Fibroblast of skin of right biceps (primary cell): ENCODE measurements at regions not wholly inside any gene's neighbourhood (a gene's known extent, or its start where the extent isn't known, plus 50 kb on each side); places are given as distances from the start of the nearest gene placed in this dataset.
"Not testable (repeated sequence)": the region's sequence is repeated elsewhere in the genome, so short reads cannot be mapped to it uniquely, and the experiment has no call there.

Experiments used
- DNase-seq: peaks from one replicate; pipeline ENCODE4 v3.0.0-alpha.2; 2013

DNA sequence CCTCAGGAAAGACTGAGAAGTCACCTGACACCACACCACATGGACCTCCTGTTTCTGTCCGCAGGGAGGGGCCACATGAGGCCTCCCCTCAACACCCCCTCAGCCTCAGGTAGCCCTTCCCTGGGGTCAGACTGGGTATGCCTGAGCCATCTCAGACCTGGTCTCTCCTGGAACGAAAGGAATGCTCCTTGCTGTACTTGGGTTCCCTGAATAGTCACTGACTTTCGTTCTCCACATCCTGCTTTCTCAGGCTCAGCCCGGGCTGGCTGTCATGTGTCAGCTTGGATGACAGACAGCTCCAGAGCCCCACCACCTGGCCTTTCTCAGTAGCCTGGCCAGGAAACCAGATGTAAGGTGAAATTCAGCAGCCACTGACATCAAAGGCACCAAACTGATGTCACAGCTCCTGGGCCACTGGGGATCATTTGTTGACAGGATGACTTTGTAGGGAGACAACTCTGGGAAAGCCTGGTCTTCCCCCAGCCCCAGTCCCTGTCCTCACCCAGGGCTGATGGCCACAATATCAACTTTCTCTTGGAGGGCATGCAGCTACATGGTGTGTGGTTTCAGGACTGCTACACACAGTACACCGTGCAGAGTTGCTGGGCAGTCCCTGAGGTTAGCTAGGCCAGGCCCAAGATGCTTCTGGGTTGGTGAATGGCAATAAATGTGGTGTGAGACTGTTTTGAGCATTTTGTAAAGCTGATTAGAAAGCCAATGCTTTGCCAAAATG is 141.4 kb upstream of the MRPS22 start:
- DNase-seq, result no peak

DNA sequence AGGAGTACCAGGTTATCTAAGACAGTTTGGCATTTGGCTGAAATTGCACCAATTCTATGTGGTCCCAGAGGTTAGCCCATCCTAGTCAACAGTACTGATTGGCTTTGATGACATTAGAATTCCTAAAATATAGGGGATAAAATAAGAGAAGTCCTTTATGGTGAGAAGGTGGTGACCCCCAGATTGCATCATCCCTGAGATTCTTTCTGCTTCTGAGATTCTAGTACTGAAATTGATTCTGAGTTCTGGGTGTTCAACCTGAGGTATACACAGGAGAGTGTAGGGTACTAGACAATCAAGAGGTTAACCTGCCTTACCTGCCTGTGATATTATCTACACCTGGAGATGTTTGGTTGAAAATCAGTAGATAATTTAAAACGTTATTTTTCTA is 140.9 kb upstream of the MRPS22 start:
- no peak for DNase-seq

DNA sequence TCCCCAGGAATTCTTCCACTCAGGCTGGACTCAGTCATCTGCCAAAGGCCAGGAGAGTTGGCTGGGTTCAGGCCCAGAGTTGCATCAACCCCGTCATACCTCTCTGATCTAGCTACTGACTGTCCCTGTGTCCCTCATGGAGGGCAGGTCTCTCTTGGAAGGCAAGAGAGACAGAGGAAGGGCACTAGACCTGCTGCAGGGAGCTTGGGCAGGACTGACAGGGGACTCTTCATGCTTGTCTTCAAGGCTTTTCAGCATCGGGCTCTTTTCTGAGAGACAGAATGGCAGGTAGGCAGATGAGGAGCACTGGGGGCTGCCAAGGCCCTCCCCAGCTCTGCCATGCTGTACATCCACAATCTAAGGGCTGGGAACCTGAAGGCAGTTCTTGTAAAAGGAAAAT is 140.1 kb upstream of the MRPS22 start:
- no peak for DNase-seq

DNA sequence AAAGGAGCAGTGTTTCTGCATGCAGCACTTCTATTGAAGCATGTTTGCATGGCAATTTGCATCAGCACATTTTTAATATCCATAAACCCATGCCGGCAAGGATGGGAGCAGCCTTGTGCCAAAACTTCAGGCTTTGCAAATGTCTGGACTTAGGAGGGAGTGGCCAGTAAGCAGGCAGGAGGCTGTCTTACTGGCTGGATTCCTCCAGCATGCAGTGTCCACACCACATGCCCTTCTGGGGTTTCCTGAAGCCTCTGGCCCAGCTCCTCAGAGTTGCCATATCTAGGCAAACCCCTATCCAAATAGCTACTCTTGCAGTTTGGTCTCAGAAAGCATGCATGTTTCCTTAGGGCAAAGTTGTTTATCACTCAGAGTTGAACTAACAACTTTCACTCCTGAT is 139.1 kb upstream of the MRPS22 start:
- no peak for DNase-seq

DNA sequence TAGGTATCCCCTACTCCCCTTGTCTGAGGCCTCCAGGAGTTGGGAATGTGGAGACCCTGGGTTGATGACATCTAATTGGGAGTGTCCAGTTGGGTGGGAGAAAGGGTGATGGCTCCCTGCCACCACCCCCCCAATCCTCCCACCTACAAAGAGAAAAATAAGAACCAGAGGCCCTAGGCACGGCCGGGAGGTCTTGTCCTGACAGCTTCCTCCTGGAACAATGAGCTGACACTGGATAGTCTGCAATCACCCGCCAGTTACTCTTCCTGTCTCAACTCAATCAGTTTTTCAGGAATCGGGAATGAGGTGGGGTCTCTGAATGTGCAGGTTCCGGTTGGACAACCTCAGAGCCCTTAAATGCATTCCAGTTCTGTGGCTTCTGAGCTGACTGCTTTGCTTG is 129.9 kb upstream of the MRPS22 start:
- no peak for DNase-seq

DNA sequence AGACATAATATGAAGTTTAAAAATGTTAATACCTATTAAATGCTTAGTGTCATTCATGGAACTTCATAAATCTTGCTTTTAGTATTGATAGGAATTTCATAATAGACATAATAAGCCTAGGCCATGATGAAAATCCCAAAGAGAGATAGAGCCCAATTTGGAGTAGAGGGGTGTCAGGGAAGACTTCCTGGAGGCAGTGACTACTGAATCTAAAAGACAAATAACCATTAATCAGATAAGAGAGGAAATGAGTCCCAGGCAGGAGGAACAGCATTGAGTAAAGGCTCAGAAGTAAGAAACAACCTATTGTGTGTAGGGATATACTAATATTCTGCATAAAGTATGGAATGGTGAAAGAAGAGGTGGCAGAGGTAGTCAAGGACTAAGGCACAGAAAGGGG is 126.9 kb upstream of the MRPS22 start:
- no peak for DNase-seq

DNA sequence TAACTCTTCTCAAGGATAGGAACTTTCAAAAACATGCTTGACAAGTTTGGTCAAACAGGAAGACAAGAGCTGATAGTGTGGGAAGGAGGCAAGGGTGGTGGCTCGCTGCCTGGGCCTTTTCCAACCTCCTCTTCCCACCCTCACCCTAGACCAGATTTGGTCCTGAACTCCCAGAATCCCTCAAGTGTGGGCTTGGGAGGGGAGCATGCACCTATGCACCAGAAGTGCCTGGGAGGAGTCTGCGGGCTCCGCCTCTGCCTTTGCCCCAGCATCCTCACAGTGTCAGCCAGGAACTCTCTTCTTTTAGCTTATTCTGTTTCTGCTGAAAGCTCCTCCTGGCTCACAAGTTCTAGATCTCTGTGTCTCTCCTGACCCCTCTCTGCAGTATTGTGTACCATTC is 126.2 kb upstream of the MRPS22 start:
- no peak for DNase-seq

DNA sequence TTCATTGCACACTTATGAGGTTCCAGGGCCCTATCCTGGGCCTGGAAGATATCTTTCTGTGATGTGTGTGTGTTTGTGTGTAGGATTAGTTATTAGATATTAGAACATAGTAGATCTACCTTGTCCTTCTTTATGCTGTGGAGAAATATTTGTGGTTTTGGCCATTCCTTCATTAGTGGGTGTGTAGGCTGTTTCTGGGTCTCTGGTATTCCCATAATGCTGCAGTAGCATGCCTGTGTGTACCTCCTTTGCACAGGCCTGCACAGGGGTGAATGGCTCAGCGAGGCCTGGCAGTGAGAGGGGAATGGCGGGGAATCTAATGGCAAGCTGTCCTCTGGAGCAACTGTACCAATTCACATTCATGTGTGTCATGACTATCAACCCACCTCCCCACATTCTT is 125.8 kb upstream of the MRPS22 start:
- DNase-seq, result no peak

DNA sequence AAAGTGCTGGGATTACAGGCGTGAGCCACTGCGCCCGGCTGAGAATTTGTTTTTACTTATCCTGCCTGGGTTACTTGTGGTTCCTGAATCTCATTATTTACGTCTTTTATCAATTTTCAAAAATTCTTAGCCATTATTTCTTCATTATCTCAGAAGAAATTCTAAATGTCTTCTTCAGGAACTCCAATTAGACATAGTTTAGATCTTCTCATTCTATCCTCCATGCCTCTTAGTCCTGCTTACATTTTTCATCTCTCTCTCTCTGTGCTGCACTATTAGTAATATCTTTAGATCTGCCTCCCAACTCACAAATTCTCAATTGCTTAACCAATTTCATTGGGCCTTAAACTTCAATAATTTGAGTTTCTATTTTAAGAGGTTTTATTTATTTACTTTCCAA is 124.4 kb upstream of the MRPS22 start:
- no peak for DNase-seq

DNA sequence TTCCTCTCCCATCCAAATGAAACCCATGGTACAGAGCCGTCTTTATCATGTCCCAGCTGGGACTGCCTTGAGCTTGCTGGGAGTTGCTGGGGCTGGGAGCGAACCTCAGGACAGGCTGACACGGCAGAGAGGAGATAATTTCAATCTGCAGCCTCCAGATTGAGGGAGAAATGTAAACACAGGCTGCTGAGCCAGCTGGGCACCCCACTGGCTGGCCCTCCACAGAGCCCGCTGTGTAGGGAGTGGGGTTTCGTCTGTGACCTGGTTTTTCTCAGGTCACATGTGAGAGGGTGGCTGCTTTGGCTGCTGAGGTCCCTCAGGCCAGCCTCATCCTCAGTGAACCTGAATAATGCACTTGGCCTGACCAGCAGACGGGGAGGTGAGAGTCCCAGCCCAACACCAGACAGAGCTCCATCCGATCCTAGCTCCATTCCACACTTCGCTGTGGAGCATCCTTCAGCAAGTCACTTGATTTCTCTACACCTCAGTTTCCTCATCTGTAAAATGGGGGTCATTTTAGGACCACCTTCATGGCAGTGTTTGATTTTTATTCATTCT is 121.6 kb upstream of the MRPS22 start:
- no peak for DNase-seq

DNA sequence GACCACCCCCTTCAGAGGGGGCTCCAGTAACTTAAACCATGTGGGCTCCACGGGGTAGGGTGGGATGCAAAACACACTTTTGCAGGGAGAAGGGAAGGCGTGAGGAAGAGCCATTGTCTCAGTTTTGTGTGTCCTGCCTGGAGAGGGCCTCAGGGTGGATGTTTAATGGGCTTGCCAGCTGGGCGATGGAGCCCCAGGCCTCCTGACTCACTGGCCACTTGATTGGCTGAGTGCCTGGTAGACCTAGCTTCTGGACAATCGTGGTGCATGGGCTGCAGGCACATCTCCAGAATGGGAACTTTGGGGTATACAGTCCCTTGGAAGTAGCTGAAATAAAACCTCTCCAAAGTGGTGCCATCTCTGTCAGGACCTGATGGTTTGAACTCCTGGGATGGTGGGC is 118.3 kb upstream of the MRPS22 start:
- DNase-seq, result no peak

DNA sequence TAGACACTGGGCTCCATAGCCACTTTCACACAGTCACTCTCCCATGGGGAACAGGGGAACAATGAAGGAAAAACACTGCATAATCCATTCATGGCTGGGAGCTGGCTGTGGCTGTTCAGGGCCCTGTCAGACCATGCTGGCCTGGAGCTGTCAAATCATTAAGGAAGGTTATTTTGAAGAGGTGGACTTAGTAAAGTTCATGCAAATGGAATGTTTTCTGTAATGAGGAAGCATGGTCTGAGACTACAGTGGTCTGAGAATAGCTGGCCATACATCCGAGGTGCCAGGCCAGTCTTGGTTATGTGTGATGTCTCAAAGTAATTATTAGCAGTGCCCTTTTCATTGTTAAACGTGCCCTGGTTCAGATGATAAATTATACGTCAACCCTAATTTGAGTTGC is 117.1 kb upstream of the MRPS22 start:
- no peak for DNase-seq

DNA sequence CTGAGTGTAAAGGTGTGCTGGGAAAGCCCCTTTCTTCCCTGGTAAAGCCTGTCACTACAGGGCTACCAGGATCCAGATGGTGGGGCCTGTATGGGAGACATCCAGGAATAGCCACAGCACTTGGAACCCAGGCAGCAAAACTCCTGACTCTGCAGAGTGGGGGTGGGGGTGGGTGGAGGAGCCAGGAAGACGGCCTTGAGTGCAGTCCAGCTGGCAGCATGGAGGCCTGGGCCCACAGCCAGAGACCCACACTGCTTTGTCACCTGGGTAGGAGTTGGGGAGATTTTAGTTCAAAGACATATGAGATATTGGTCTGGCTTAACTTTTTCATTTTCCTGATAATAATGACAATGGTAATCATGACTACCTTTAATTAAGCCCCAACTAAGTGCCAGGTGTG is 116.7 kb upstream of the MRPS22 start:
- no peak for DNase-seq

DNA sequence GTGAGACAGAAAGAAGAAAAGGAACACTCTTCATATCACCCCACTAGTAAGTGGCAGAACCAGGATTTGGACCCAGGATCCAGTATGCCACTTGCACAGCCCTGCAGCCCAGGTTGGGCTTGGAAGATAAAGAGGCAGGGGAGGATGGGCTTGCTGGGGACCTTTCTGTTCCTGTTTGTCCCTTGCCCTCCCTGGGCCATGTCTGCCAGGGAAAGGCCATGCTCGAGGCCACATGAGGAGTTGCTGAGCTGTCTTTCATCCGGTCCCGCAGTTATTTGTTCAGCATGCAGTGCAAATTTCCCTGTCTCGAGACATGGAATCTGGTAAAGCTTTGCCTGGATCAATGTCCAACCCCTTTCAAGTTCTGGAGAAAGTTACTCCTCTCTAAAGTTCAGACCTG is 116.0 kb upstream of the MRPS22 start:
- no peak for DNase-seq

DNA sequence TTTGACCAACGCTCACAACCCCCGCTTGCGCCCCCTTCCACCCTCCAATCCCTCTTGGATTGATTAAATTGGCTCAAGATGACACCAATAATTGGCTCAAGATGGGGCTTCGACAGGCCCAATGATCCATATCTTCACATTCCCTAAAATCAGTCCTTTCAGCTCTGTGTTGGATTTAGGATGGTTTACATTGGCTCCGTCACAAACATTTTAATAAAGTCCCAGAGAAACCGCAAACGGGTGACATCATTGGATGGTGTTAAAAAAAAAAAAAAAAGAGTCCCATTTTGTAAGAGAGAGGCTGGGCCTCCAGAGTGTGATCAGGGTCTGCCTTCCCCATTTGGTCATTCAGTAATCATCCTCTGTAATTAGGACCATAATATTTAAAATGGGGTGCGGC is 113.4 kb upstream of the MRPS22 start:
- DNase-seq, result peak; percentile 57

DNA sequence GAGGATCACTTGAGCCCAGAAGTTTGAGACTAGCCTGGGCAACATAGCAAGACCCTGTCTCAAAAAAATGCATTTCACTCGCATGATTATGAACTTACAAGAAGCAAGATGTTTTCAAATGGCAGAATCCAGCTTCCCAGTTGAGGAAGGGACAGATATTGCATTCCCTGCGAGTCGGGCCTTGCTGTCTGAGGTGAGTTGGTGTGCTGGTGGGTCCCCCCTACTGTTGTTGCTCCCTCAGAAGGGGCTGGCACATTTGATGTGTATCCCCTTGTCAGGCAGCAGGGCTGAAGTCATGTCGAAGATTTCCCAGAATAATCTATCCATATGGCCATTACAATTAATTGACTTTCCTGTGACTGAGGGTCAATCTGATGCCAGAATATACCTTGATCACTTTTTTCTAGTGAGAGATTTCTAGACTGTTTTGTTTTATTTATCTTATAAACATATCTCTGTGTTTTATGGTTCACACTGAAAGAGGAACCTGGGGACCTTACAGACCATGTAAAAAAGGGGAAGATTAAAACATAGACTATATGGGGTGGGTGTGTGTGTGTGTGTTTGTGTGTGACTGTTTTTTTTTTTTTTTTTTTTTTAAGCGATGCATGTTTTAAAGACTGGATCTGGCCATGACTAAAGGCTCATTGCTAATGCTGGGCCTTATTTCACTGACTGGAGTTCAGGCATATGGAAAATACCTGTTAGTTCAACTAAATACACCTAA is 112.1 kb upstream of the MRPS22 start:
- no peak for DNase-seq

DNA sequence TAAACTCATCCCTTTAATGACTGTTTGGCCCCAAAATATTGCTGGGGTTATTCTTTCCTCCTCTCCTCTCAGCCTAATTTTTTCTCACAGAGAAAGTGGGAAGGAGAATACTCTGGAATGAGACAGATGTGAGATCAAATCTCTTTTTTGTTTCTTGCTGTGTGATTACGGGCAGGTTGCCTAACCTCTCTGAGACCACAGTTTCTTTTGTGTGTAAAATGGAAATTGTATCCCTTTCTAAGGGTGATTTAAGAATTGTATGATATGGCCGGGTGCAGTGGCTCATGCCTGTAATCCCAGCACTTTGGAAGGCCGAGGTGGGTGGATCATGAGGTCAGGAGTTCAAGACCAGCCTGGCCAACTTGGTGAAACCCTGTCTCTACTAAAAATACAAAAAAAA is 111.5 kb upstream of the MRPS22 start:
- not testable (repeated sequence) for DNase-seq

DNA sequence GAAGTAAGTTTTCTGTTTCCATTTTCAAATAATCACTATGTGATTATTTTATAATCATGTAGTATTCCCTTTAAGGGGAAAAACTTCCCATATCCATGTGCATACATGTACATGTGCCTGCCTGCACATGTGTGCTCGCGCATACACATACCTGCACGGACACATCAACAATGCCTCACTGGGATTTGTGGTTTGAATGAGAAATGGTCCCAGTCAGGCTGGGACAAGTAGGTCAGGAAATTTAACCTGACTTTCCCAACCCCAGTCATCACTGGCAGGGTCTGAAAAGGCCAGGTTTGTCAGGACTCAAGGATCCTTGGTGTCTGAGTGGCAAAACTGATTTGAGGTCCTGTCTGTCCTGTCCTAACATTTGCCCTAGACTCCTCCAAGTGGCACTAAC is 109.3 kb upstream of the MRPS22 start:
- DNase-seq, result no peak

DNA sequence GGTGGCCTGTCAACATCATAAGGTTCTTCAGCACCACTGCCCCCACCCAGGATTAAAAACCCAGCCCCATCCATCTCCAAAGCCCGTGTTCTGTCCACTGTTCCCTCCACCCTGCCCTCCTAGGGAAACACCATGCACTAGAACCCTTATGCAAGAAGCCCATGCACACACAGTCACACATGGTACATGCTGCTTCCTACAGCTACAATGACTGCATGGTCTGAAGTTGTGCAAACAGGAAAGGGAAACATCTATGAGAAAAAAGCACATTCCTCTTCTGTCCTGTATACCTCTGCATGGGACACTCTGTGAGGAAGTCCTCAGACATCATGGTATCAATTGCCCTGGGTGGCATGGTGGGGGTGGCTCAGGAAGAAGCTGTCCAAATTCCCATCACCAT is 108.6 kb upstream of the MRPS22 start:
- no peak for DNase-seq

DNA sequence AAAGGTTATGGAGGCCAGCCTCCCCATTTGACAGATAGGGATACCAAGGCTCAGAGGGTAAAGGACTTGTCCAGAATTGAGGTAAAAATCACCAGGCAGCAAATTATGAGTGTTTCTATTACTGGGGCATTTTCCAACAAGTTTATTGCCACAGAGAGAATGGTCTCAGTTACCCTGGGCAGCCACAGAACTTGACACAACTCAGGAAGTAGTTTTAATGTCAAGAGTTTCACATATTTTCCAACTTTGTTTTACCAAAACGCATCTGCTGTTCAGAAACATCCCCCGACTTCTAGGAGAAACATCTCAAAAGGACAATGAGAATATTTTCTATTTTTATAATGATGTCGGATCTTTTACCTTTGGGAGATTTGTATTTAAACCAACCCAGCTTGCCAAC is 107.5 kb upstream of the MRPS22 start:
- DNase-seq, result no peak

DNA sequence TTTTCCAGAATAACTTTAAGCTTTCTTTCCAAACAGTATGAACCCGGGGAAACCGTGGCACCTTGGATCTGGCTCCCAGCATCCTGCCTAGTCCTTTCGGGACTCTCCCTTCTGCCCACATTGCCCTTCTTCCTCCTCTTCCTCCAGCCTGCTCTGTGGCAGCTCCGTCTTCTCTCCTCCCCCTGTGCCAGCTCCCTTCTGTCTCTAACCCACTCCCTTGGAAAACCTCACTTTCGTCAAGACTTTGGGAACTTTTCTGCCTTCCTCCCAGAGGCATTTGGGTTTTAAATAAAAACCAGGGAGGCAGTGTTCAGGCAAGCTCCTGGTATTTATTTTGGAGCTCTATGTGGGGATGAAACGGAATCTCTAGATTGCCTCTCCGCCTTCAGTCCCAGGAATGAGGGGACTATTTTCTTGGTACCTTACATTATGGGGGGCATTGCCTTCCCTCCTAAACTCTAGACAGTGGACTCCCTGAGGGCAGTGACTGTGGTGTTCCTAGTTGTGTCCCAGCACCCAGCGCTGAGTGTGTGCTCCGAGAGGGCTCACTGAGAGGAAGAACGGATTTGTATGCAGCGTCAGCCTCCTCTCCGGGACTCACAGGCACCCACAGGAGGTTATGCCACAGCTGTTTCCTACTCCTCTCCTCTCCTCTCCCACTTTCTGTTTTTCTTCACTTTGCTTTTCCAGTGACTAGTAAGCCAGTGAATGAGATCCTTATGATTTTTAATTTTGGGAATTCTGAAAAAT is 105.4 kb upstream of the MRPS22 start:
- DNase-seq, result no peak

DNA sequence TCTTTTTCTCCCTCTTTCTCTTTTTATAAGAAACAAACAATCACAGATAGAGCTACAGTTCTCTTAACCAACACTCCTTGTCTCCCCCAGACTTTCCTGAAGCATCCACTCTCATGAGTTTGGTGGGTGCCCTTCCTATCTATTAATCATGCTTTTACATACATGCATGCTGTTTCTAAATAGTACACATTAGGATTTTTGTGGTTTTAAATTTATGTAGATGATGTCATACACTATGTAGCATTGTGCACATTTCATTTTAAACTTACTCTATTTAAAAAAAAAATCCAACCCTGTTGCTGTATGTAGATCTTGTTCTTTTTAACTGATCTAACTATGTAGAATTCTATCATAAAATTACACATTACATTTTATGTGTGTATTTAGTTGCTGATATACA is 104.3 kb upstream of the MRPS22 start:
- DNase-seq, result peak; percentile 8

DNA sequence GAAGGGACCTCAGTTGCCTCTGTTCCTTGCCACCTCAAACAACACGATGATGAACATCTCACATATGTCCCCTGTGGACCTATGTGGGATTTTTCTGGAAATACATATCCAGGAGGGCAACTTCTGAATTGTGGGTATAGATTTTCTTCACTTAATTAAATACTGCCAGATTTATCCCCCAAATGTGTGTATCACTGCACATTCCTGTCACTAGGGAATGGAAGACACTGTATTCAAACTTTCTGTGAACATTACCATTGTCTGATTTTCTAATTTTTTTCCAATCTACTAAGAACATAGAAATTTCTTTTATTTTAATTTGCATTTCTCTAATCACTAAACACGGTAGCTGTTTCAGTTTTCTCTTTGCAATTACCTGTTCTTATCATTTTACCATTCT is 102.0 kb upstream of the MRPS22 start:
- no peak for DNase-seq

DNA sequence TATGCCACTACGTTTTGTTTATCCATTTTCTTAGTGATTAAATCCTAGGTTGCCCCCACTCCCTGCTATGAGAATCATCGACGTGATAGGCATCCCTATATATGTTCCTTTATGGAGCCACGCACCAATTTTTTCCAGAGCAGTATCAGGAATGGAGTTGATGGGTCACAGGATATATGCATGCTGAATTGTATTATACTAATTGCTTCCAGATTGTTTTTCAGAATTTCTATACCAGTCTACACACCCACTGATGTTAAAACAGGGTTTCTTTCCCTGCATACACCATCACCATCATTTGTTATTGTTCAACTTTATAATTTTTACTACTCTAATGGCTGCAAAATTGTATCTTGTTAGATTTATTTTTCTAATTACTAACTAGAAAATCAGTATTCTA is 100.1 kb upstream of the MRPS22 start:
- no peak for DNase-seq
